ENCODE measurements at regions not wholly inside any gene's neighbourhood (a gene's known extent, or its start where the extent isn't known, plus 50 kb on each side); places are given as distances from the start of the nearest gene placed in this dataset.

DNA sequence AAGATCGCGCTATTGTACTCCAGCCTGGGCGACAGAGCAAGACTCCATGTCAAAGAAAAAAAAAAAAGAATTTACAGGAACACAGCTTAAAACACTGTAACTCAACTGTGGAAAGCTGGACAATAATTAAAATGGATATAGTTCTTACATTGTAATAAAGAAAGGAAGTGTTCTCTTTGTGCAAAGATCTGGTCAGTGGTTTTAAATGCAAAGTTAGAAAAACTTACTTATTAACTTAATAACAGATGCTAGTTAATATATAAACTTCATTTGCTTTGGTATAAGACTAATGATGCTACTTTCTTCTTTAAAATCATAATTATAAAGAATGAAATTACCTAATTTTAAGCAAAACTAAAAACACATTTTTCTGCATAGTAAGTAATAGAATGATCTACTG, 2024.1 kb upstream of the TENM3 start:
- TF ChIP-seq POLR2A (IDR thresholded peaks at IDR 0.05; ENCODE audit: low read depth, low read length) (no peak), BHLHE40 (IDR thresholded peaks at IDR 0.05; ENCODE audit: low read depth, low read length) (no peak), CEBPB (IDR thresholded peaks at IDR 0.05; ENCODE audit: low read depth, low read length) (no peak)
- TF ChIP-seq, protein P1, sequence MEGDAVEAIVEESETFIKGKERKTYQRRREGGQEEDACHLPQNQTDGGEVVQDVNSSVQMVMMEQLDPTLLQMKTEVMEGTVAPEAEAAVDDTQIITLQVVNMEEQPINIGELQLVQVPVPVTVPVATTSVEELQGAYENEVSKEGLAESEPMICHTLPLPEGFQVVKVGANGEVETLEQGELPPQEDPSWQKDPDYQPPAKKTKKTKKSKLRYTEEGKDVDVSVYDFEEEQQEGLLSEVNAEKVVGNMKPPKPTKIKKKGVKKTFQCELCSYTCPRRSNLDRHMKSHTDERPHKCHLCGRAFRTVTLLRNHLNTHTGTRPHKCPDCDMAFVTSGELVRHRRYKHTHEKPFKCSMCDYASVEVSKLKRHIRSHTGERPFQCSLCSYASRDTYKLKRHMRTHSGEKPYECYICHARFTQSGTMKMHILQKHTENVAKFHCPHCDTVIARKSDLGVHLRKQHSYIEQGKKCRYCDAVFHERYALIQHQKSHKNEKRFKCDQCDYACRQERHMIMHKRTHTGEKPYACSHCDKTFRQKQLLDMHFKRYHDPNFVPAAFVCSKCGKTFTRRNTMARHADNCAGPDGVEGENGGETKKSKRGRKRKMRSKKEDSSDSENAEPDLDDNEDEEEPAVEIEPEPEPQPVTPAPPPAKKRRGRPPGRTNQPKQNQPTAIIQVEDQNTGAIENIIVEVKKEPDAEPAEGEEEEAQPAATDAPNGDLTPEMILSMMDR (conservative IDR thresholded peaks at IDR 0.05; ENCODE audit: low read depth, low read length) = no peak

All from IMR-90 (cell line).